MM.1S (cell line): ENCODE measurements at regions not wholly inside any gene's neighbourhood (a gene's known extent, or its start where the extent isn't known, plus 50 kb on each side); places are given as distances from the start of the nearest gene placed in this dataset.

Source experiments
- EZH2phosphoT487 ChIP-seq: fragments of 300-600 bp; sonication (generic); IDR thresholded peaks from 2 replicates; pipeline ENCODE4 v1.6.1; 2018; ENCODE audit warnings: antibody characterized with exemption, low read length
- TF ChIP-seq, protein P1 (sequence below): fragments of 300-600 bp; sonication (generic); IDR thresholded peaks from 2 replicates; pipeline ENCODE4 v1.5.1; 2016; ENCODE audit warnings: antibody characterized with exemption, low read length, mixed read lengths

DNA sequence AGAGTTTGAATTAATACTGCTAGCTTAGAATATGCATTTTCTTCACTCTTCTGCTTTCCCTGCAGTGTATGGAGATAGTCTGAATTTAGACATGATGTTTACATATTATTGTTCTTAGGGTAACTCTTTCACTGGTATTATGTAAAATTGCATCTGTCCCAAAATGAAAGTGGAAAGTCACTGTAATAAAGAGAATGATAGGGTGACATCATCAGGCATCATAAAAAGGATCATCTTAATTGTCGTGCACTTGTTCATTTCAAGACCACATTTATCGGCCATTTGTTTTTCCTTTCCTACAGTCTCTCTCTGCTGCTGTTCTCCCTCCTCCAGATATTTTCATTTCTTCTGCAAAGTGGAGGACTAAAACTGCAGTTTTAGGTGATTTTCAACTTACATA lies 61.9 kb upstream of the ZNF281 start:
- TF ChIP-seq, protein P1, sequence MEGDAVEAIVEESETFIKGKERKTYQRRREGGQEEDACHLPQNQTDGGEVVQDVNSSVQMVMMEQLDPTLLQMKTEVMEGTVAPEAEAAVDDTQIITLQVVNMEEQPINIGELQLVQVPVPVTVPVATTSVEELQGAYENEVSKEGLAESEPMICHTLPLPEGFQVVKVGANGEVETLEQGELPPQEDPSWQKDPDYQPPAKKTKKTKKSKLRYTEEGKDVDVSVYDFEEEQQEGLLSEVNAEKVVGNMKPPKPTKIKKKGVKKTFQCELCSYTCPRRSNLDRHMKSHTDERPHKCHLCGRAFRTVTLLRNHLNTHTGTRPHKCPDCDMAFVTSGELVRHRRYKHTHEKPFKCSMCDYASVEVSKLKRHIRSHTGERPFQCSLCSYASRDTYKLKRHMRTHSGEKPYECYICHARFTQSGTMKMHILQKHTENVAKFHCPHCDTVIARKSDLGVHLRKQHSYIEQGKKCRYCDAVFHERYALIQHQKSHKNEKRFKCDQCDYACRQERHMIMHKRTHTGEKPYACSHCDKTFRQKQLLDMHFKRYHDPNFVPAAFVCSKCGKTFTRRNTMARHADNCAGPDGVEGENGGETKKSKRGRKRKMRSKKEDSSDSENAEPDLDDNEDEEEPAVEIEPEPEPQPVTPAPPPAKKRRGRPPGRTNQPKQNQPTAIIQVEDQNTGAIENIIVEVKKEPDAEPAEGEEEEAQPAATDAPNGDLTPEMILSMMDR, result no peak
- no peak for TF ChIP-seq EZH2phosphoT487
